ENCODE measurements at regions not wholly inside any gene's neighbourhood (a gene's known extent, or its start where the extent isn't known, plus 50 kb on each side); places are given as distances from the start of the nearest gene placed in this dataset.

GRCh38 chr10:91156196-91156595 lies 64.3 kb upstream of the PCGF5 start:
- H3K27me3 ChIP-seq (ENCODE audit: insufficient read depth, poor library complexity, severe bottlenecking) = peaks cover 6% of the 10 kb centered on the region

GRCh38 chr10:91159254-91159783 lies 61.1 kb upstream of the PCGF5 start:
- no peak overlapping the region for H3K4me3 ChIP-seq (replicated peaks; ENCODE audit: insufficient read depth, low read length)
- H3K27me3 ChIP-seq (ENCODE audit: insufficient read depth, poor library complexity, severe bottlenecking) = peaks cover 19% of the 10 kb centered on the region
- H3K27ac ChIP-seq (replicated peaks) = no peak overlapping the region
- TF ChIP-seq REST (IDR thresholded peaks at IDR 0.05; ENCODE audit: insufficient replicate concordance, low read depth) (no peak), CTCF (IDR thresholded peaks at IDR 0.05; ENCODE audit: insufficient read depth, low read length) (no peak), SPI1 (IDR thresholded peaks at IDR 0.05; ENCODE audit: borderline replicate concordance, low read depth) (no peak), POLR2AphosphoS5 (IDR thresholded peaks at IDR 0.05; ENCODE audit: low read depth) (no peak), GABPA (IDR thresholded peaks at IDR 0.05; ENCODE audit: low read depth) (no peak)
- no peak for DNase-seq (ENCODE audit: low read depth in 1 of 2, low spot score in 1 of 2)

More at GRCh38 chr10:91156196-91156595, 64.3 kb upstream of the PCGF5 start:
- TF ChIP-seq POLR2AphosphoS5 (IDR thresholded peaks at IDR 0.05; ENCODE audit: low read depth) (no peak), CTCF (IDR thresholded peaks at IDR 0.05; ENCODE audit: insufficient read depth, low read length) (no peak), GABPA (IDR thresholded peaks at IDR 0.05; ENCODE audit: low read depth) (no peak), SPI1 (IDR thresholded peaks at IDR 0.05; ENCODE audit: borderline replicate concordance, low read depth) (no peak), REST (IDR thresholded peaks at IDR 0.05; ENCODE audit: insufficient replicate concordance, low read depth) (no peak)
- Histone ChIP-seq H3K4me3 (replicated peaks; ENCODE audit: insufficient read depth, low read length) (no peak overlapping the region), H3K27ac (replicated peaks) (no peak overlapping the region)
- no peak for DNase-seq (ENCODE audit: low read depth in 1 of 2, low spot score in 1 of 2)

GRCh38 chr10:91162050-91162494 lies 58.4 kb upstream of the PCGF5 start:
- DNase-seq (ENCODE audit: low read depth in 1 of 2, low spot score in 1 of 2) = no peak
- TF ChIP-seq POLR2AphosphoS5 (IDR thresholded peaks at IDR 0.05; ENCODE audit: low read depth) (no peak), GABPA (IDR thresholded peaks at IDR 0.05; ENCODE audit: low read depth) (no peak), CTCF (IDR thresholded peaks at IDR 0.05; ENCODE audit: insufficient read depth, low read length) (no peak), REST (IDR thresholded peaks at IDR 0.05; ENCODE audit: insufficient replicate concordance, low read depth) (no peak), SPI1 (IDR thresholded peaks at IDR 0.05; ENCODE audit: borderline replicate concordance, low read depth) (no peak)
- Histone ChIP-seq H3K4me3 (replicated peaks; ENCODE audit: insufficient read depth, low read length) (peak overlapping the region; percentile 39), H3K27me3 (ENCODE audit: insufficient read depth, poor library complexity, severe bottlenecking) (peaks cover 36% of the 10 kb centered on the region), H3K27ac (replicated peaks) (no peak overlapping the region)

Data from HL-60 (cell line).